GM12892 (cell line): ENCODE measurements at regions not wholly inside any gene's neighbourhood (a gene's known extent, or its start where the extent isn't known, plus 50 kb on each side); places are given as distances from the start of the nearest gene placed in this dataset.

Experiments
- POLR2A ChIP-seq: IDR thresholded peaks from 2 replicates; pipeline ENCODE4 v1.6.1; 2011; ENCODE audit warnings: low read depth, low read length, control low read depth
- POLR2AphosphoS5 ChIP-seq: IDR thresholded peaks from 2 replicates; pipeline ENCODE4 v1.6.1; 2011; ENCODE audit warnings: low read depth, low read length, control low read depth
- TAF1 ChIP-seq: IDR thresholded peaks from 2 replicates; pipeline ENCODE4 v1.6.1; 2011; ENCODE audit warnings: low read depth, mild to moderate bottlenecking, control low read depth, low read length, borderline replicate concordance

GRCh38 chr2:43121580-43122314, 104.7 kb downstream of the ZFP36L2 start:
- TF ChIP-seq POLR2AphosphoS5 = no peak
- no peak for TF ChIP-seq POLR2A
- TF ChIP-seq TAF1 = no peak
